Esophagus squamous epithelium (tissue), 5 donors: ENCODE measurements at regions not wholly inside any gene's neighbourhood (a gene's known extent, or its start where the extent isn't known, plus 50 kb on each side); places are given as distances from the start of the nearest gene placed in this dataset.

Source experiments
- DNase-seq: peaks from one replicate; lab custom pipeline; 2025; lab: John Stamatoyannopoulos, UW
- H3K27ac ChIP-seq, 4 donors: fragments of 200-600 bp; sonication (generic); one replicate each; pipeline ENCODE4 v1.5.1; 2016 to 2019; ENCODE audit warnings: mild to moderate bottlenecking in 1 of 4
- H3K27me3 ChIP-seq, 4 donors: fragments of 200-600 bp; sonication (generic); 1 replicate in 3 of 4; 2 replicates in 1 of 4; pipeline versions ENCODE4 v1.5.1 to v1.6.0; 2017 to 2021; ENCODE audit warnings: antibody characterized with exemption in 1 of 4
- H3K36me3 ChIP-seq, 3 donors: fragments of 200-600 bp; sonication (generic); one replicate each; pipeline ENCODE4 v1.5.1; 2016 to 2019
- H3K4me1 ChIP-seq, 3 donors: fragments of 200-600 bp; sonication (generic); one replicate each; pipeline ENCODE4 v1.5.1; 2017 to 2019
- H3K4me3 ChIP-seq, 4 donors: fragments of 200-600 bp; sonication (generic); 1 replicate in 3 of 4; 2 replicates in 1 of 4; pipeline ENCODE4 v1.5.1; 2016 to 2019; ENCODE audit warnings: mild to moderate bottlenecking in 2 of 4, moderate library complexity in 1 of 4
- H3K9me3 ChIP-seq, 3 donors: fragments of 200-600 bp; sonication (generic); one replicate each; pipeline ENCODE4 v1.5.1; 2016 to 2019
- CTCF ChIP-seq, 6 experiments: fragments of 450-650 bp in 4 of 6; fragments of 200-600 bp in 2 of 6; sonication (generic) in 2 of 6; IDR thresholded peaks; one replicate each; pipeline ENCODE4 v1.5.1; 2016 to 2019; ENCODE audit warnings: antibody characterized with exemption in 6 of 6, mild to moderate bottlenecking in 4 of 6, moderate library complexity in 4 of 6
- POLR2A ChIP-seq, 4 donors: fragments of 450-650 bp; IDR thresholded peaks; one replicate each; pipeline ENCODE4 v1.6.1; 2017; ENCODE audit warnings: antibody characterized with exemption in 4 of 4, mild to moderate bottlenecking in 4 of 4, moderate library complexity in 3 of 4
- WGBS, 2 donors: methylation state at CpG; one replicate each; pipeline ENCODE4 v1.1.5; 2018; 5-methylcytosine and 5-hydroxymethylcytosine counted together
- intact Hi-C: fragments of 100-400 bp; cut with DNase I; formaldehyde crosslinking; loops from one replicate; pipeline ENCODE4 v1.15.0; 2022
- donor health status: DM: yes; HTN: yes; CAD: no.

- DNase-seq: no peak
- Histone ChIP-seq H3K27me3 (no peaks in the 10 kb centered on the region), H3K27ac (no peak overlapping the region), H3K9me3 (no peaks in the 10 kb centered on the region), H3K36me3 (no peaks in the 10 kb centered on the region), H3K4me1 (no peaks in the 10 kb centered on the region), H3K4me3 (no peak overlapping the region)
- WGBS, 2 donors: 91% methylated on average over 2 of the region's 2 CpGs; no CpG with 5 or more reads in 1 of the 2 donors
- TF ChIP-seq POLR2A (IDR thresholded peaks at IDR 0.05) (no peak), CTCF (IDR thresholded peaks at IDR 0.05) (no peak)
- intact Hi-C loops: no loop called here
Observed at GRCh38 chrX:66889418-66889817, 250.5 kb upstream of the EDA2R start.

GRCh38 chrX:66882101-66882500, 243.2 kb upstream of the EDA2R start:
- TF ChIP-seq CTCF (IDR thresholded peaks at IDR 0.05) (no peak), POLR2A (IDR thresholded peaks at IDR 0.05) (no peak)
- 68 to 84% methylated on average over 2 of the region's 2 CpGs for WGBS, 2 donors
- Histone ChIP-seq H3K36me3 (no peaks in the 10 kb centered on the region), H3K27ac (no peak overlapping the region), H3K27me3 (no peaks in the 10 kb centered on the region), H3K9me3 (no peaks in the 10 kb centered on the region), H3K4me3 (no peak overlapping the region), H3K4me1 (no peaks in the 10 kb centered on the region)
- DNase-seq: no peak
- intact Hi-C loops: no loop called here

GRCh38 chrX:66876776-66877175, 237.9 kb upstream of the EDA2R start:
- no peaks in the 10 kb centered on the region for H3K36me3 ChIP-seq
- no peaks in the 10 kb centered on the region for H3K9me3 ChIP-seq
- no peak for DNase-seq
- no peaks in the 10 kb centered on the region for H3K4me1 ChIP-seq
- 12 to 18% methylated on average over 2 of the region's 2 CpGs for WGBS, 2 donors
- no peak overlapping the region for H3K27ac ChIP-seq
- intact Hi-C loops: no loop called here
- no peak overlapping the region for H3K4me3 ChIP-seq
- no peaks in the 10 kb centered on the region for H3K27me3 ChIP-seq
- no peak for TF ChIP-seq POLR2A (IDR thresholded peaks at IDR 0.05)
- no peak for TF ChIP-seq CTCF (IDR thresholded peaks at IDR 0.05)

- no peaks in the 10 kb centered on the region for H3K9me3 ChIP-seq
- no peaks in the 10 kb centered on the region for H3K4me1 ChIP-seq
- no peaks in the 10 kb centered on the region for H3K36me3 ChIP-seq
- no peak overlapping the region for H3K27ac ChIP-seq
- no peak for DNase-seq
- no peak overlapping the region for H3K4me3 ChIP-seq
- no peaks in the 10 kb centered on the region for H3K27me3 ChIP-seq
- intact Hi-C loops: no loop called here
- no peak for TF ChIP-seq POLR2A (IDR thresholded peaks at IDR 0.05)
- no peak for TF ChIP-seq CTCF (IDR thresholded peaks at IDR 0.05)
Observed at GRCh38 chrX:66872771-66873170, 233.9 kb upstream of the EDA2R start.

- no peak overlapping the region for H3K4me3 ChIP-seq
- no peaks in the 10 kb centered on the region for H3K9me3 ChIP-seq
- no peak for DNase-seq
- TF ChIP-seq CTCF (IDR thresholded peaks at IDR 0.05): no peak
- TF ChIP-seq POLR2A (IDR thresholded peaks at IDR 0.05): no peak
- no peaks in the 10 kb centered on the region for H3K4me1 ChIP-seq
- intact Hi-C loops: no loop called here
- H3K36me3 ChIP-seq: no peaks in the 10 kb centered on the region
- H3K27me3 ChIP-seq: no peaks in the 10 kb centered on the region
- no peak overlapping the region for H3K27ac ChIP-seq
- 63 to 92% methylated on average over 2 of the region's 2 CpGs for WGBS, 2 donors
Observed at GRCh38 chrX:66863721-66864120, 224.8 kb upstream of the EDA2R start.
